HG02870 (cell line): ENCODE measurements at regions not wholly inside any gene's neighbourhood (a gene's known extent, or its start where the extent isn't known, plus 50 kb on each side); places are given as distances from the start of the nearest gene placed in this dataset.

ENCODE experiments used
- ATAC-seq: cut with Tn5 transposase; IDR thresholded peaks from one replicate; pipeline ENCODE4 v1.9.1; 2021; ENCODE audit warnings: mild to moderate bottlenecking, moderate library complexity; ENCODE audit not compliant: unreplicated experiment

DNA sequence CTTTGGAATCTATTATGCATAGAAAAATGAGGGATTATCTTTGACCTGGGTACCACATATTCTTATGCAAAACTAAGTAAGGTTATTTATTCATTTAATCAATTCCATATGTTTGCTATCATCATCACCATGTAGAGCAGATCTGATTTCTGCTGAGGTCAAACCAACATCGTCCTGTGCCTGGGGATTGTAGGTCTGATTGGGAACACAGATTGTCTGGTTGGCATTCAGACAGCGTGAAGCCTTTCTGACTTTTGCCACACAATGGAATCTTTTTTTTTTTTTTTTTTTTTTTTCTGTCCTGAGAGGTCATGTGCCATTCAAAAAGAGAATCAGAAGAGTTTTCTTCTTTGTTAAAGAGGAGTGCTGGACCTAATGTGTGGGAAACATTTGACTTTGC is 142.9 kb downstream of the RAB11FIP2 start:
- ATAC-seq: no peak

DNA sequence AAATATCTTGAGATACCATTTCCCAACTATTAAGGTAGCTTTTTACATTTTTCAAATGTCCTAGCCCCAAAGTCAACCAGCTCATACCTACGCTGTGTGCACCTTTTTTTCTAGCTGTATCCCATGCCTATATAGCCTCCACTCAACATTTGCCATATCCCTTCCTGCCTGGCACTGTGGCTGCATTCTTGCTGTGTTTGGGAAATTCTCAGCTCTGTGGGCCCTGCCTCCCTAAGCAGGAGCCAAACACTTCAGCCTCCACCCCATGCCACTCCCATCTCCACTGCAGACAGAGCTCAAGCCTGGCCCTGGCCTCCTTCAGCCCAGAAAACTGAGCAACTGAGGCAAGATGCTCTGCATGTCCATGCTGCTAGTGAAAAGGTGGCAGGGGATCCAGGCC is 141.3 kb downstream of the RAB11FIP2 start:
- ATAC-seq: no peak

GRCh38 chr10:117911684-117912083 is 135.1 kb downstream of the RAB11FIP2 start:
- no peak for ATAC-seq

DNA sequence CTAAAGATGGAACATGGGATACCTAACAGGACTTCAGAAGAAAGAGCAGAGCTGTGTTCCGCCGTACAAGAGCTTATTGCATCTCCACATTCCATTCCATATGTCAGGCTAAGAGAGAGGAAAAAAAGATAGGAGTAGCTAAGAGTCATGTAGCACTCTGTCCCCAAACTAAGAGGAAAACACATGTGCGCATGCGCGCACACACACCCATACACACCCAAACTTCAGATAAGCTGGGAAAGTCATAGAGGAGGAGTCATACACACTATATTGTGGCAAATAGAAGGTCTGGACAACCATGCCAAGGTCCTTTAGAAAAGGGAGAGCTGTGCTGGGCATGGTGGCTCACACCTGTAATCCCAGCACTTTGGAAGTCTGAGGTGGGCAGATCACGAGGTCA is 132.4 kb downstream of the RAB11FIP2 start:
- ATAC-seq: no peak

- ATAC-seq: no peak
Observed at GRCh38 chr10:117920956-117921355, 125.8 kb downstream of the RAB11FIP2 start.

GRCh38 chr10:117921421-117921820 is 125.3 kb downstream of the RAB11FIP2 start:
- no peak for ATAC-seq

DNA sequence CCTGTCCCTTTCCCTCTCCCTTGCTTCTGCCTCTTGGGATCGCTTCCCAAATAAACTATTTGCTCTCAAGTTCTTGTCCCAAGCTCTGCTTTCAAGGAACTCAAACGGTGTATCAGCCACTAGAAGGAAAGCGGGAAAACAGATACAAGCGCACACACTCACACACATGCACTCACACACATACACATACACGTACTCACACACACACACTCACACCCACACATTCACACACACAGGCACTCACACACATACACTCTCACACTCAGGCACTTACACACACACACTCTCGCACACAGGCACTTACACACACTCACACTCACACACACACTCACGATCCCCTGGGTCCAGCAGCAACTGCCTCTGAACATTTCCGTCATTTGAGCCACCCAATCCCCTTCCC is 121.9 kb downstream of the RAB11FIP2 start:
- ATAC-seq: no peak

GRCh38 chr10:117925369-117925768 is 121.4 kb downstream of the RAB11FIP2 start:
- ATAC-seq: no peak

DNA sequence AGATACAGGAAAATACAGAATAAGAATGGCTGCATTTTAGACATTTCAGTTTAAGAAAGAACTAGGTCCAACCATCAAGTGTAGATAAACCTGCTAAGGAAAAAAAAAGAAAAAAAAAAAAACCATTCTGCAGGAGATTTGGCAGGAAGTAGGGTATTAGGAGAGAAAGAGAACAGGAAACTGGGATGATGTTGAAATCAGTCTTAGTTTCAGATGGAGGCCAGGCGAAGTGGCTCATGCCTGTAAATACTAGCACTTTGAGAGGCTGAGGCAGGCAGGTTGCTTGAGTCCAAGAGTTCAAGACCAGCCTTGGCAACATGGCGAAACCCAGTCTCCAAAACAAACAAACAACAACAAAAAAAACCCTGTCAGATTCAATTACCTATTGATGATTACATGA is 120.2 kb downstream of the RAB11FIP2 start:
- ATAC-seq: no peak

DNA sequence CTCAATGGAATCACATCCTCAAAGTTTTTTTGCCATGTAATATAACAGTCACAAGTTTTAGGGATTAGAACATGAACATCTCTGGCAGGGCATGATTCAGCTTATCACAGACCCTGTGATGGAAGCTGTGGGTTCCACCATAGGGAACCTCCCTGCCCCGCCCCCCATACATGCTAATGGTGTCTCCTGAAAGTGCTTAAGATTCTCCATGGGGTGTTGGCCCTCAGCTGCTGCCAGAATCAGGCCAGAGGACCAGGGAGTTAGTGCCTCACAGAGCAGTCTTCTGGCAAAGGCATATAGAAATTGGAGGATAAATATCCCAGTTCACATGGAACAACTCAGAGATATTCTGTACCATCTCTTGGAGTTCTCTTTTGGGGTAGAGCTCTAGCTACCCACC is 119.4 kb downstream of the RAB11FIP2 start:
- no peak for ATAC-seq

- no peak for ATAC-seq
Observed at GRCh38 chr10:117927871-117928270, 118.9 kb downstream of the RAB11FIP2 start.

- no peak for ATAC-seq
Observed at GRCh38 chr10:117928281-117928680, 118.5 kb downstream of the RAB11FIP2 start.

DNA sequence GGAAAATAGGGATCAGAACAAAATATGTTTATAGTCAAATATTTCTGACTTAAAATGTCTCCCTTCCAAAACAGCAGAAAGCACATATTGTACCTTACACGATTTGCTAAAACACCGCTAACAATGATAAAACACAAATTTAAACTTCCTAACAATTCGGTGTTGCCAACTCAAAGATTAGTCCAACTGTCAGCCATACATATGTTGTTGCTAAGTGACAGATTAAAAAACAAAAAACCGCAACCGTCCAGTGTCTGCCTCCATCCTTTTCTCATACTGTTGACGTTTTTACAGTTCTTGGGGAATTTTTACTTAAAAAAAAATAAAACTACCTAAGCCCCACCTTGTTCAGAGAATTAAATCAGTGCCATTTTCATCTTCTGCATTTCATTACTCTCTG is 118.0 kb downstream of the RAB11FIP2 start:
- ATAC-seq: no peak

- ATAC-seq: no peak
Observed at GRCh38 chr10:117929327-117930067, 117.2 kb downstream of the RAB11FIP2 start.

DNA sequence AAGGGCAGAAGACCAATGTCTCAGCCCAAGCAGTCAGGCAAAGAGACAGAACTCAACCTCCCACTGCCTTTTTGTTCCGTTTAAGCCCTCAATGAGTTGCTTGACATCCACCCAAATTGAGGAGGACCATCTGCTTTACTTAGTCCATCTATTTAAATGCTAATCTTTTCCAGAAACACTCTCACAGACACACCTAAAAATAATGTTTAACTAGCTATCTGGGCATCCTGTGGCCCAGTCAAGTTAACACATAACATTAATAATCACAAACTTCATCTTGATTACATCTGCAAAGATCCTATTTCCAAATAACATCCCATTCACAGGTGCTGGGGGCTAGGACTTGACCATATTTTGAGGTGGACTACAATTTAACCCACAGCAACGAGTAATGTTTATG is 115.7 kb downstream of the RAB11FIP2 start:
- no peak for ATAC-seq

DNA sequence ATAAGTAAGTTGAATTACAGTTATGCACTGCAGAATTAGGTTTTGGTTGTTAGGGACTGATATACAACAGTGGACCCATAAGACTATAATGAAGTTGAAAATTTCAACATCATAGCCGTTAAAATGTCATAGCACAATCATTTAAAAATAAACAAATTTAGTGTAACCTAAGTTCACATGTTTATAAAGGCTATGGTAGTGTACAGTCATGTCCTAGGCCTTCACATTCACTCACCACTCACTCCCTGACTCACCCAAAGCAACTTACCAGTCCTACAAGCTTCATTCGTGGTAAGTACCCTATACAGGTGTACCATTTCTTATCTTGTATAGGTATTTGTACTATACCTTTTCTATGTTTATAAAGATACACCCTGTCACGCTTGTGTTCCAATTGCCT is 113.7 kb downstream of the RAB11FIP2 start:
- no peak for ATAC-seq

GRCh38 chr10:117934477-117934876 is 112.3 kb downstream of the RAB11FIP2 start:
- ATAC-seq: no peak

GRCh38 chr10:117936141-117936540 is 110.6 kb downstream of the RAB11FIP2 start:
- ATAC-seq: no peak

- ATAC-seq: no peak
Observed at GRCh38 chr10:117936566-117936965, 110.2 kb downstream of the RAB11FIP2 start.

- no peak for ATAC-seq
Observed at GRCh38 chr10:117936976-117937375, 109.8 kb downstream of the RAB11FIP2 start.

DNA sequence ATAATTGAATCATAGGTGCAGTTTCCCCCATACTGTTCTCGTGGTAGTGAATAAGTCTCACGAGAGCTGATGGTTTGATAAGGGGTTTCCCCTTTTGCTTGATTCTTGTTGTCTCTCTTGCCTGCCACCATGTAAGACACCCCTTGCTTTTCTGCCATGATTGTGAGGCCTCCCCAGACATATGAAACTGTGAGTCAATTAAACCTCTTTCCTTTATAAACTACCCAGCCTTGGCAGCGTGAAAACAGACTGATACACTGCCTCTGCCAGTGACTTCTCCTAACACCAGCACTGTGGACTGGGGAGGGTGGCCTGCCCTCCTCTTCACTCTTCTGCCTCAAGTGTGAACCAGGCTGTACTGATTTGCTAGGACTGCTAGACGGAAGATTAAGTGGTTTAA is 108.6 kb downstream of the RAB11FIP2 start:
- ATAC-seq: no peak

DNA sequence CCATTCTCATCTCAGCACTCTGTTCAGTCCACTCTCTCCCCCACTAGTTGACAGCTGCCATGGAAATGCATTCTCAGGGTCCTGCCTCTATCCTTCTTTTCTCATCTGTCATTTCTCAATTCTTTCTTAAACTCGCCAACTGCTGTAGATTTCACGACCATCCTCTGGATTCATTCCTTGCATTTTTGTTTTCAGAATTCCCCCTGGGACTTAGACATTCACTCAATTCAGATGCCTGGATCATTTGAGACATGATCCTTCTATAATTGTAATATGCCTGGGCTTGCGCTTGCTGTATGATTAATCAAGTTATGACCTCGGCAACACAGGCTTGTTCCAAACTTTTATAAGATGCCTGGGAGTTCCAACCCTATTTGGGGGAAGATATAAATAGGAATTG is 104.5 kb downstream of the RAB11FIP2 start:
- no peak for ATAC-seq
